ENCODE measurements at regions not wholly inside any gene's neighbourhood (a gene's known extent, or its start where the extent isn't known, plus 50 kb on each side); places are given as distances from the start of the nearest gene placed in this dataset.

- peaks cover 43% of the 10 kb centered on the region for H3K9me3 ChIP-seq (ENCODE audit: control insufficient read depth, insufficient read depth, low read length)
- no peak overlapping the region for H3K27ac ChIP-seq (ENCODE audit: insufficient read depth, low read length)
- H3K79me1 ChIP-seq (ENCODE audit: low read depth in 1 of 2, low read length in 2 of 2): no peaks in the 10 kb centered on the region
- H3K18ac ChIP-seq (ENCODE audit: low read depth, low read length): no peak overlapping the region
- no peak overlapping the region for H3K9ac ChIP-seq (ENCODE audit: low read depth, low read length)
- no peaks in the 10 kb centered on the region for H3K27me3 ChIP-seq (ENCODE audit: control insufficient read depth, insufficient read depth, low read length)
- H4K20me1 ChIP-seq (ENCODE audit: insufficient read depth, low read length): no peaks in the 10 kb centered on the region
- TF ChIP-seq RAD21 (IDR thresholded peaks at IDR 0.05; ENCODE audit: low read length): no peak
- H2BK20ac ChIP-seq (ENCODE audit: low read depth, low read length): no peak overlapping the region
- no peaks in the 10 kb centered on the region for H3K4me1 ChIP-seq (ENCODE audit: control insufficient read depth, insufficient read depth, low read length)
- H2BK120ac ChIP-seq (ENCODE audit: low read depth, low read length): no peak overlapping the region
- H3K56ac ChIP-seq (ENCODE audit: extremely low read depth, insufficient read depth, low read length): no peak overlapping the region
- intact Hi-C loops (cut with micrococcal nuclease): no loop called here
- no peak overlapping the region for H3K23ac ChIP-seq (ENCODE audit: low read depth, low read length)
- no peaks in the 10 kb centered on the region for H3K9me1 ChIP-seq (ENCODE audit: insufficient read depth, low read length)
- no peak for ATAC-seq (ENCODE audit: low read depth)
- no peak overlapping the region for H2AK9ac ChIP-seq (replicated peaks; ENCODE audit: low read depth, low read length, poor library complexity)
- no TSS peak for BruUV-seq (replicated peaks)
- H2AK5ac ChIP-seq (ENCODE audit: low read depth, low read length): no peak overlapping the region
- POLR2A ChIA-PET (ENCODE audit: unreplicated experiment): no interaction called here
- H4K8ac ChIP-seq (ENCODE audit: low read depth in 2 of 2, low read length in 2 of 2): no peak overlapping the region
- no peak for DNase-seq
- in situ Hi-C loops (cut with MboI; ENCODE audit: low sequenced_read_pairs): no loop called here
- H2BK5ac ChIP-seq (ENCODE audit: low read depth, low read length, poor library complexity, severe bottlenecking): no peak overlapping the region
- no peak overlapping the region for H3K14ac ChIP-seq (replicated peaks; ENCODE audit: low read depth, low read length)
- no peak overlapping the region for H2AFZ ChIP-seq (replicated peaks; ENCODE audit: low read length, poor library complexity)
- no peak overlapping the region for H4K91ac ChIP-seq (ENCODE audit: insufficient read depth, low read depth, low read length)
- no peak overlapping the region for H3K4me2 ChIP-seq (ENCODE audit: low read depth, low read length)
- 61% methylated on average over 11 of the region's 30 CpGs; no CpG with 5 or more reads in 1 of the 2 experiments for WGBS, 2 experiments (ENCODE audit: extremely low coverage in 2 of 2, insufficient read length in 1 of 2)
- no peak overlapping the region for H2BK15ac ChIP-seq (ENCODE audit: low read depth, low read length)
- CTCF ChIA-PET: interaction anchor here (0.6 kb wide), 1 partner anchor 146 kb away, joined by 3 read pairs; no protein-coding TSS in a partner anchor
- dilution Hi-C loops (cut with HindIII; ENCODE audit: low sequenced_read_pairs, unreplicated experiment): no loop called here
- no peak overlapping the region for H4K5ac ChIP-seq (ENCODE audit: low read depth, low read length)
- no peak overlapping the region for H3K4ac ChIP-seq (ENCODE audit: low read depth, low read length)
- H3K4me3 ChIP-seq (ENCODE audit: insufficient read depth, low read depth, low read length): no peak overlapping the region
- no peaks in the 10 kb centered on the region for H3K36me3 ChIP-seq (ENCODE audit: control insufficient read depth, insufficient read depth, low read length)
These were observed 190.0 kb downstream of the OLFM1 start for GRCh38 chr9:135277219-135278201.

Data from IMR-90 (cell line).